ENCODE measurements at regions not wholly inside any gene's neighbourhood (a gene's known extent, or its start where the extent isn't known, plus 50 kb on each side); places are given as distances from the start of the nearest gene placed in this dataset.

DNA sequence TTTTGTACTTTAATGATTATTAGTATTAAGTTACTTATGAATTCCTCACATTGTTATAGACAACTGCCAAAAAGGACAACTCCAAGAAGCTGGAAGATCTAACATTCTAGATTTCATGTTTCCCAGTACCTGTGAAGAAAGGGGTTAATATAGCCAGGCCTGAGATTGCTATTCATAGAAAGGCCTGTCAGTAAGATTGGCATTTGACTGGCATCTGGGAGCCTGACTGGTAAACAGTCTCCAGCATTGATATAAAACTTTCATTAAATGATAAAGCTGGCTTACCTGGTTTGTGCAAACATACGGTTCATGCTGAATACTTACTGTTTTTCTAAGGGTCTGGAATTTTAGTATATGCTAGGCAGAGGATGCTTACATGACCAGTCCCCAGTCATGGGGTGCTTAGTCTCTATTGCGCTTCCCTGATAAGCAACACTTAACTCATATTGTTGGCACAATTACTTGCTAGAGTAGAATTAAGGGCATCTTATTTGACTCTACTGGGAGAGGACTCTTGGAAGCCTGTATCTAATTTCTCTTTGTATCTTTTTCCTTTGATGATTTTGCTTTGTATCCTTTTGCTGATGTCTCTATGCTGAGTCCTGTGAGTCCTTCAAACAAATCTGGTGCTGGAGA is 340.4 kb upstream of the SEMA6A start:
- no peak overlapping the region for H3K9ac ChIP-seq (ENCODE audit: control insufficient read depth, extremely low read depth, insufficient read depth, low read length)
- H3K4me2 ChIP-seq (ENCODE audit: control insufficient read depth, extremely low read depth, insufficient read depth, low read depth, low read length), result no peak overlapping the region
- H3K27ac ChIP-seq (ENCODE audit: control insufficient read depth, insufficient read depth, low read length), result no peak overlapping the region
- H3K9me1 ChIP-seq (ENCODE audit: control insufficient read depth, extremely low read depth, insufficient read depth, low read length), result no peaks in the 10 kb centered on the region
- no peaks in the 10 kb centered on the region for H3K36me3 ChIP-seq (ENCODE audit: control insufficient read depth in 2 of 2, extremely low read depth in 1 of 2, insufficient read depth in 2 of 2, low read length in 2 of 2)
- no peak for DNase-seq (ENCODE audit: low read depth, low spot score)
- H3K4me3 ChIP-seq (ENCODE audit: control insufficient read depth in 2 of 3, extremely low read depth in 1 of 3, insufficient read depth in 2 of 3, low read depth in 1 of 3, low read length in 3 of 3), result no peak overlapping the region
- H3K79me2 ChIP-seq (ENCODE audit: control insufficient read depth, insufficient read depth, low read length), result no peaks in the 10 kb centered on the region
- no peak for FAIRE-seq
- TF ChIP-seq, protein P1, sequence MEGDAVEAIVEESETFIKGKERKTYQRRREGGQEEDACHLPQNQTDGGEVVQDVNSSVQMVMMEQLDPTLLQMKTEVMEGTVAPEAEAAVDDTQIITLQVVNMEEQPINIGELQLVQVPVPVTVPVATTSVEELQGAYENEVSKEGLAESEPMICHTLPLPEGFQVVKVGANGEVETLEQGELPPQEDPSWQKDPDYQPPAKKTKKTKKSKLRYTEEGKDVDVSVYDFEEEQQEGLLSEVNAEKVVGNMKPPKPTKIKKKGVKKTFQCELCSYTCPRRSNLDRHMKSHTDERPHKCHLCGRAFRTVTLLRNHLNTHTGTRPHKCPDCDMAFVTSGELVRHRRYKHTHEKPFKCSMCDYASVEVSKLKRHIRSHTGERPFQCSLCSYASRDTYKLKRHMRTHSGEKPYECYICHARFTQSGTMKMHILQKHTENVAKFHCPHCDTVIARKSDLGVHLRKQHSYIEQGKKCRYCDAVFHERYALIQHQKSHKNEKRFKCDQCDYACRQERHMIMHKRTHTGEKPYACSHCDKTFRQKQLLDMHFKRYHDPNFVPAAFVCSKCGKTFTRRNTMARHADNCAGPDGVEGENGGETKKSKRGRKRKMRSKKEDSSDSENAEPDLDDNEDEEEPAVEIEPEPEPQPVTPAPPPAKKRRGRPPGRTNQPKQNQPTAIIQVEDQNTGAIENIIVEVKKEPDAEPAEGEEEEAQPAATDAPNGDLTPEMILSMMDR (optimal IDR thresholded peaks at IDR 0.05 in 1 of 3, IDR thresholded peaks at IDR 0.05 in 1 of 3, conservative IDR thresholded peaks at IDR 0.05 in 1 of 3; ENCODE audit: extremely low read depth in 1 of 3, insufficient read depth in 2 of 3, low read length in 3 of 3), result no peak
- no peak for TF ChIP-seq EZH2 (IDR thresholded peaks at IDR 0.05; ENCODE audit: low read length)
- dilution Hi-C loops (cut with MboI; ENCODE audit: extremely low pct_ligation_motif_present, low sequenced_read_pairs), result no loop called here
- no peaks in the 10 kb centered on the region for H3K4me1 ChIP-seq (ENCODE audit: control insufficient read depth, extremely low read depth, insufficient read depth, low read length)
- no peaks in the 10 kb centered on the region for H3K9me3 ChIP-seq (ENCODE audit: control insufficient read depth, low read depth, low read length)
- no peaks in the 10 kb centered on the region for H4K20me1 ChIP-seq (ENCODE audit: control insufficient read depth, extremely low read depth, insufficient read depth, low read length)
- H2AFZ ChIP-seq (ENCODE audit: control insufficient read depth, low read length), result no peak overlapping the region
- no peaks in the 10 kb centered on the region for H3K27me3 ChIP-seq (ENCODE audit: control insufficient read depth, extremely low read depth, insufficient read depth, low read length)

DNA sequence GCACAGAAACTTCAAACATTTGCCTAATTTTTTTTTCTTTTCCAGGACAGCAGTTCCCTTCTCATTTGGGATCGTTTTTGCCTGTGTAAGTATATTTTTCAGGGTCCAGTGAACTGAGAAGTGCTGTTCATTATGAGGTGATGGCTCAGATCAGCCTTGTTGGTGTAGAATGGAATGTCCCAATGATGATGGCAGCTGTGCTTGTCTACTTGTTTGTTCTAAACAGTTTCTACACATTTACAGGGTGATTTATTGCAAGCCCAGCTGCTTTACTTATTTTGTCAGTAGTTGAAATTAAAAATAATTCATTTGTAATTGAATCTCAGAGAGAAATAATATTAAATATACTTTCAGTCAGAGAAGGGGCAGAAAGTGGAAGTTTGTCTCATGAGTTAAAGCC is 337.6 kb upstream of the SEMA6A start:
- no peaks in the 10 kb centered on the region for H3K36me3 ChIP-seq (ENCODE audit: control insufficient read depth in 2 of 2, extremely low read depth in 1 of 2, insufficient read depth in 2 of 2, low read length in 2 of 2)
- no peaks in the 10 kb centered on the region for H3K4me1 ChIP-seq (ENCODE audit: control insufficient read depth, extremely low read depth, insufficient read depth, low read length)
- no peak overlapping the region for H3K4me3 ChIP-seq (ENCODE audit: control insufficient read depth in 2 of 3, extremely low read depth in 1 of 3, insufficient read depth in 2 of 3, low read depth in 1 of 3, low read length in 3 of 3)
- H4K20me1 ChIP-seq (ENCODE audit: control insufficient read depth, extremely low read depth, insufficient read depth, low read length), result no peaks in the 10 kb centered on the region
- H2AFZ ChIP-seq (ENCODE audit: control insufficient read depth, low read length), result no peak overlapping the region
- H3K9me1 ChIP-seq (ENCODE audit: control insufficient read depth, extremely low read depth, insufficient read depth, low read length), result no peaks in the 10 kb centered on the region
- FAIRE-seq (no peak), DNase-seq (ENCODE audit: low read depth, low spot score) (no peak)
- H3K79me2 ChIP-seq (ENCODE audit: control insufficient read depth, insufficient read depth, low read length), result no peaks in the 10 kb centered on the region
- dilution Hi-C loops (cut with MboI; ENCODE audit: extremely low pct_ligation_motif_present, low sequenced_read_pairs), result no loop called here
- no peaks in the 10 kb centered on the region for H3K9me3 ChIP-seq (ENCODE audit: control insufficient read depth, low read depth, low read length)
- H3K27me3 ChIP-seq (ENCODE audit: control insufficient read depth, extremely low read depth, insufficient read depth, low read length), result no peaks in the 10 kb centered on the region
- H3K27ac ChIP-seq (ENCODE audit: control insufficient read depth, insufficient read depth, low read length), result no peak overlapping the region
- TF ChIP-seq EZH2 (IDR thresholded peaks at IDR 0.05; ENCODE audit: low read length), result no peak
- TF ChIP-seq, protein P1 (optimal IDR thresholded peaks at IDR 0.05 in 1 of 3, IDR thresholded peaks at IDR 0.05 in 1 of 3, conservative IDR thresholded peaks at IDR 0.05 in 1 of 3; ENCODE audit: extremely low read depth in 1 of 3, insufficient read depth in 2 of 3, low read length in 3 of 3), result no peak
- H3K9ac ChIP-seq (ENCODE audit: control insufficient read depth, extremely low read depth, insufficient read depth, low read length), result no peak overlapping the region
- H3K4me2 ChIP-seq (ENCODE audit: control insufficient read depth, extremely low read depth, insufficient read depth, low read depth, low read length), result no peak overlapping the region

Measured in keratinocyte (primary cell).